ENCODE measurements at regions not wholly inside any gene's neighbourhood (a gene's known extent, or its start where the extent isn't known, plus 50 kb on each side); places are given as distances from the start of the nearest gene placed in this dataset.

- H3K27me3 ChIP-seq = 0 out of 2 replicates have a peak, but pooled peaks cover under 1% of the 10 kb centered on the region
- peaks cover 48% of the 10 kb centered on the region for H3K4me1 ChIP-seq
- no peaks in the 10 kb centered on the region for H3K36me3 ChIP-seq
- peaks cover 15% of the 10 kb centered on the region for H3K9me3 ChIP-seq
- H3K4me3 ChIP-seq (ENCODE audit: low read depth, low read length) = no peak overlapping the region
- DNase-seq = peak; percentile 100
- TF ChIP-seq CTCF (IDR thresholded peaks at IDR 0.05; ENCODE audit: low read depth, low read length) = no peak
Observed at GRCh38 chr2:16334886-16335603, 330.6 kb downstream of the CYRIA start.

GRCh38 chr2:16334366-16334765 lies 331.3 kb downstream of the CYRIA start:
- Histone ChIP-seq H3K27me3 (no peaks in the 10 kb centered on the region), H3K4me1 (peaks cover 48% of the 10 kb centered on the region), H3K9me3 (peaks cover 13% of the 10 kb centered on the region), H3K36me3 (no peaks in the 10 kb centered on the region), H3K4me3 (ENCODE audit: low read depth, low read length) (no peak overlapping the region)
- peak; percentile 100 for DNase-seq
- TF ChIP-seq CTCF (IDR thresholded peaks at IDR 0.05; ENCODE audit: low read depth, low read length) = no peak

GRCh38 chr2:16333681-16334080 lies 332.0 kb downstream of the CYRIA start:
- no peaks in the 10 kb centered on the region for H3K36me3 ChIP-seq
- peak; percentile 68 for DNase-seq
- peaks cover 48% of the 10 kb centered on the region for H3K4me1 ChIP-seq
- peaks cover 10% of the 10 kb centered on the region for H3K9me3 ChIP-seq
- TF ChIP-seq CTCF (IDR thresholded peaks at IDR 0.05; ENCODE audit: low read depth, low read length) = no peak
- no peak overlapping the region for H3K4me3 ChIP-seq (ENCODE audit: low read depth, low read length)
- no peaks in the 10 kb centered on the region for H3K27me3 ChIP-seq

GRCh38 chr2:16332681-16333557 lies 332.7 kb downstream of the CYRIA start:
- no peaks in the 10 kb centered on the region for H3K27me3 ChIP-seq
- H3K4me1 ChIP-seq = peaks cover 48% of the 10 kb centered on the region
- DNase-seq = peak; percentile 97
- TF ChIP-seq CTCF (IDR thresholded peaks at IDR 0.05; ENCODE audit: low read depth, low read length) = no peak
- no peak overlapping the region for H3K4me3 ChIP-seq (ENCODE audit: low read depth, low read length)
- H3K36me3 ChIP-seq = no peaks in the 10 kb centered on the region
- H3K9me3 ChIP-seq = peaks cover 4% of the 10 kb centered on the region

GRCh38 chr2:16331772-16332171 lies 333.9 kb downstream of the CYRIA start:
- Histone ChIP-seq H3K9me3 (no peaks in the 10 kb centered on the region; the same call in 1 of the 2 replicates), H3K27me3 (no peaks in the 10 kb centered on the region), H3K4me1 (peaks cover 55% of the 10 kb centered on the region), H3K4me3 (ENCODE audit: low read depth, low read length) (no peak overlapping the region), H3K36me3 (no peaks in the 10 kb centered on the region)
- peak; percentile 100 for DNase-seq
- no peak for TF ChIP-seq CTCF (IDR thresholded peaks at IDR 0.05; ENCODE audit: low read depth, low read length)
